T1000 (cell line): ENCODE measurements at regions not wholly inside any gene's neighbourhood (a gene's known extent, or its start where the extent isn't known, plus 50 kb on each side); places are given as distances from the start of the nearest gene placed in this dataset.

ENCODE experiments used
- DNase-seq: peaks from one replicate; lab custom pipeline; 2025; ENCODE audit warnings: mixed read lengths; lab: John Stamatoyannopoulos, UW

GRCh38 chr3:25044762-25045710 lies 383.0 kb upstream of the RARB start:
- DNase-seq = no peak

GRCh38 chr3:25046911-25047771 lies 380.9 kb upstream of the RARB start:
- DNase-seq = no peak

GRCh38 chr3:25049304-25049703 lies 378.8 kb upstream of the RARB start:
- no peak for DNase-seq

- DNase-seq = no peak
Observed at GRCh38 chr3:25053360-25053759, 374.7 kb upstream of the RARB start.

GRCh38 chr3:25056036-25056755 lies 371.9 kb upstream of the RARB start:
- no peak for DNase-seq

- DNase-seq = no peak
Observed at GRCh38 chr3:25056803-25057351, 371.2 kb upstream of the RARB start.

- no peak for DNase-seq
Observed at GRCh38 chr3:25057379-25057778, 370.7 kb upstream of the RARB start.

GRCh38 chr3:25064681-25065080 lies 363.4 kb upstream of the RARB start:
- no peak for DNase-seq

- no peak for DNase-seq
Observed at GRCh38 chr3:25069970-25070369, 358.1 kb upstream of the RARB start.

GRCh38 chr3:25071846-25072245 lies 356.2 kb upstream of the RARB start:
- DNase-seq = no peak

- DNase-seq = no peak
Observed at GRCh38 chr3:25073423-25073822, 354.6 kb upstream of the RARB start.

- no peak for DNase-seq
Observed at GRCh38 chr3:25074149-25074548, 353.9 kb upstream of the RARB start.

- no peak for DNase-seq
Observed at GRCh38 chr3:25080461-25080860, 347.6 kb upstream of the RARB start.

GRCh38 chr3:25084016-25084415 lies 344.0 kb upstream of the RARB start:
- no peak for DNase-seq

- no peak for DNase-seq
Observed at GRCh38 chr3:25086721-25087120, 341.3 kb upstream of the RARB start.

GRCh38 chr3:25088284-25088683 lies 339.8 kb upstream of the RARB start:
- DNase-seq = no peak

- no peak for DNase-seq
Observed at GRCh38 chr3:25090698-25091453, 337.2 kb upstream of the RARB start.

- DNase-seq = no peak
Observed at GRCh38 chr3:25091934-25092333, 336.1 kb upstream of the RARB start.

- no peak for DNase-seq
Observed at GRCh38 chr3:25094932-25095685, 333.0 kb upstream of the RARB start.

- no peak for DNase-seq
Observed at GRCh38 chr3:25096536-25096935, 331.5 kb upstream of the RARB start.
